ENCODE measurements at regions not wholly inside any gene's neighbourhood (a gene's known extent, or its start where the extent isn't known, plus 50 kb on each side); places are given as distances from the start of the nearest gene placed in this dataset.

- TF ChIP-seq, protein P1, sequence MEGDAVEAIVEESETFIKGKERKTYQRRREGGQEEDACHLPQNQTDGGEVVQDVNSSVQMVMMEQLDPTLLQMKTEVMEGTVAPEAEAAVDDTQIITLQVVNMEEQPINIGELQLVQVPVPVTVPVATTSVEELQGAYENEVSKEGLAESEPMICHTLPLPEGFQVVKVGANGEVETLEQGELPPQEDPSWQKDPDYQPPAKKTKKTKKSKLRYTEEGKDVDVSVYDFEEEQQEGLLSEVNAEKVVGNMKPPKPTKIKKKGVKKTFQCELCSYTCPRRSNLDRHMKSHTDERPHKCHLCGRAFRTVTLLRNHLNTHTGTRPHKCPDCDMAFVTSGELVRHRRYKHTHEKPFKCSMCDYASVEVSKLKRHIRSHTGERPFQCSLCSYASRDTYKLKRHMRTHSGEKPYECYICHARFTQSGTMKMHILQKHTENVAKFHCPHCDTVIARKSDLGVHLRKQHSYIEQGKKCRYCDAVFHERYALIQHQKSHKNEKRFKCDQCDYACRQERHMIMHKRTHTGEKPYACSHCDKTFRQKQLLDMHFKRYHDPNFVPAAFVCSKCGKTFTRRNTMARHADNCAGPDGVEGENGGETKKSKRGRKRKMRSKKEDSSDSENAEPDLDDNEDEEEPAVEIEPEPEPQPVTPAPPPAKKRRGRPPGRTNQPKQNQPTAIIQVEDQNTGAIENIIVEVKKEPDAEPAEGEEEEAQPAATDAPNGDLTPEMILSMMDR (IDR thresholded peaks at IDR 0.05; ENCODE audit: low read length): no peak
- no peak for TF ChIP-seq EZH2phosphoT487 (IDR thresholded peaks at IDR 0.05; ENCODE audit: low read length)
- TF ChIP-seq EZH2 (optimal IDR thresholded peaks at IDR 0.05; ENCODE audit: low read depth, low read length): no peak
Observed at GRCh38 chr2:104975851-104976250, 62.0 kb upstream of the MRPS9 start.
